GM18861 (cell line): ENCODE measurements at regions not wholly inside any gene's neighbourhood (a gene's known extent, or its start where the extent isn't known, plus 50 kb on each side); places are given as distances from the start of the nearest gene placed in this dataset.
"Not testable (repeated sequence)": the region's sequence is repeated elsewhere in the genome, so short reads cannot be mapped to it uniquely, and the experiment has no call there.

Source experiments
- ATAC-seq: cut with Tn5 transposase; IDR thresholded peaks from one replicate; pipeline ENCODE4 v1.9.1; 2021; ENCODE audit not compliant: unreplicated experiment

GRCh38 chr12:87430444-87430843, 598.8 kb downstream of the C12orf50 start:
- ATAC-seq, result no peak

- no peak for ATAC-seq
Measured at GRCh38 chr12:87428701-87429277, 600.4 kb downstream of the C12orf50 start.

- ATAC-seq, result no peak
Measured at GRCh38 chr12:87427770-87428169, 601.4 kb downstream of the C12orf50 start.

GRCh38 chr12:87425942-87426554, 603.2 kb downstream of the C12orf50 start:
- ATAC-seq, result no peak

GRCh38 chr12:87421233-87421632, 608.0 kb downstream of the C12orf50 start:
- ATAC-seq, result not testable (repeated sequence)

GRCh38 chr12:87413784-87414183, 615.4 kb downstream of the C12orf50 start:
- no peak for ATAC-seq

GRCh38 chr12:87406926-87407325, 622.3 kb downstream of the C12orf50 start:
- ATAC-seq, result no peak

- no peak for ATAC-seq
Measured at GRCh38 chr12:87405918-87406317, 623.3 kb downstream of the C12orf50 start.

- not testable (repeated sequence) for ATAC-seq
Measured at GRCh38 chr12:87394168-87394567, 635.0 kb downstream of the C12orf50 start.

- ATAC-seq, result no peak
Measured at GRCh38 chr12:87388376-87388775, 640.8 kb downstream of the C12orf50 start.

- ATAC-seq, result no peak
Measured at GRCh38 chr12:87385322-87385721, 643.9 kb downstream of the C12orf50 start.

GRCh38 chr12:87384226-87384625, 645.0 kb downstream of the C12orf50 start:
- no peak for ATAC-seq

GRCh38 chr12:87383680-87384079, 645.5 kb downstream of the C12orf50 start:
- no peak for ATAC-seq

- no peak for ATAC-seq
Measured at GRCh38 chr12:87382959-87383566, 646.1 kb downstream of the C12orf50 start.

- no peak for ATAC-seq
Measured at GRCh38 chr12:87382436-87382835, 646.8 kb downstream of the C12orf50 start.

- no peak for ATAC-seq
Measured at GRCh38 chr12:87381742-87382141, 647.5 kb downstream of the C12orf50 start.

GRCh38 chr12:87378526-87378925, 650.7 kb downstream of the C12orf50 start:
- ATAC-seq, result no peak

- ATAC-seq, result no peak
Measured at GRCh38 chr12:87376722-87377121, 652.5 kb downstream of the C12orf50 start.

GRCh38 chr12:87369161-87369560, 660.0 kb downstream of the C12orf50 start:
- ATAC-seq, result no peak

GRCh38 chr12:87368259-87368658, 660.9 kb downstream of the C12orf50 start:
- ATAC-seq, result no peak

- no peak for ATAC-seq
Measured at GRCh38 chr12:87365423-87365822, 663.8 kb downstream of the C12orf50 start.

- ATAC-seq, result no peak
Measured at GRCh38 chr12:87363497-87364084, 665.6 kb downstream of the C12orf50 start.
